K562 (cell line): ENCODE measurements at regions not wholly inside any gene's neighbourhood (a gene's known extent, or its start where the extent isn't known, plus 50 kb on each side); places are given as distances from the start of the nearest gene placed in this dataset.

Experiments
- ATAC-seq: fragments of 200-7000 bp; cut with Tn5 transposase; 3 replicates; pipeline ENCODE4 v1.9.1; 2020; ENCODE audit warnings: moderate library complexity
- BruUV-seq: library from RNA; stranded (reverse); fragments of 400-500 nt; replicated peaks from 2 replicates; lab custom pipeline; 2021; lab: Mats Ljungman, UMichigan
- CTCF ChIA-PET: fragments of 300-600 bp; formaldehyde crosslinking; extraction: SDS; loops from one replicate; lab custom pipeline; 2021; ENCODE audit warnings: low intra/inter-chr PET ratio; lab: Yijun Ruan, JAX
- POLR2A ChIA-PET: fragments of 300-600, 350-650 bp; sonication (Branson Sonifier 250); formaldehyde crosslinking; extraction: SDS; loops from one replicate; lab custom pipeline; 2021; ENCODE audit warnings: antibody characterized with exemption, inconsistent platforms; lab: Yijun Ruan, JAX
- DNase-seq, 4 experiments: peaks; one replicate each; pipeline versions ENCODE4 v3.0.0 to v3.0.0-alpha.2; 2011 to 2018; ENCODE audit warnings: low spot score in 3 of 4, mixed read lengths in 3 of 4; ENCODE audit errors: extremely low read depth in 1 of 4
- FAIRE-seq: peaks from 2 replicates; lab custom pipeline; 2011; peaks lifted over from hg19 to GRCh38; lab: Jason Lieb, UNC
- H2AFZ ChIP-seq: 2 replicates; pipeline ENCODE4 v1.6.0; 2011; ENCODE audit warnings: low read depth, low read length, control low read depth, inconsistent platforms
- H3K27ac ChIP-seq: fragments of 200-600 bp; 3 replicates; pipeline ENCODE4 v1.8.0; 2011; ENCODE audit warnings: low read depth, mild to moderate bottlenecking, control low read depth, inconsistent platforms, low read length, moderate library complexity, mixed read lengths; ENCODE audit errors: extremely low read depth
- H3K27me3 ChIP-seq, 2 experiments: fragments of 300-600 bp in 1 of 2; 2 replicates in 1 of 2; 3 replicates in 1 of 2; pipeline versions ENCODE4 v1.6.0 to v1.8.0; 2011; ENCODE audit warnings: inconsistent platforms in 2 of 2, low read length in 2 of 2, mild to moderate bottlenecking in 1 of 2, mixed read lengths in 1 of 2, moderate library complexity in 1 of 2; ENCODE audit not compliant: control insufficient read depth in 2 of 2, insufficient read depth in 2 of 2
- H3K36me3 ChIP-seq: fragments of 300-600 bp; 3 replicates; pipeline ENCODE4 v1.8.0; 2011; ENCODE audit warnings: mild to moderate bottlenecking, low read length, inconsistent platforms; ENCODE audit not compliant: control insufficient read depth, insufficient read depth
- H3K4me1 ChIP-seq, 2 experiments: fragments of 200-600 bp in 1 of 2; replicated peaks in 1 of 2; 2 replicates in 1 of 2; 3 replicates in 1 of 2; pipeline versions ENCODE4 v1.5.1 to v1.8.0; 2011; ENCODE audit warnings: inconsistent platforms in 2 of 2, low read length in 2 of 2, mild to moderate bottlenecking in 1 of 2, mixed read lengths in 1 of 2, moderate library complexity in 1 of 2; ENCODE audit not compliant: control insufficient read depth in 2 of 2, insufficient read depth in 2 of 2
- H3K4me2 ChIP-seq: 2 replicates; pipeline ENCODE4 v1.6.1; 2011; ENCODE audit warnings: low read length, control low read depth, inconsistent platforms, mixed read lengths; ENCODE audit not compliant: insufficient read depth
- H3K4me3 ChIP-seq: fragments of 200-600 bp; sonication (generic), shearing (Covaris generic); 2 replicates; pipeline ENCODE4 v1.5.1; 2016; ENCODE audit warnings: control low read depth, inconsistent platforms
- H3K79me2 ChIP-seq: fragments of 200-600 bp; 3 replicates; pipeline ENCODE4 v1.8.0; 2011; ENCODE audit warnings: low read length, inconsistent platforms; ENCODE audit not compliant: control insufficient read depth, insufficient read depth
- H3K9ac ChIP-seq, 2 experiments: 2 replicates each; pipeline versions ENCODE4 v1.6.0 to v1.6.1; 2011; ENCODE audit warnings: low read depth in 2 of 2, low read length in 2 of 2, control low read depth in 1 of 2, inconsistent platforms in 1 of 2, mild to moderate bottlenecking in 1 of 2, mixed read lengths in 1 of 2; ENCODE audit not compliant: insufficient read depth in 1 of 2
- H3K9me1 ChIP-seq: one replicate; pipeline ENCODE4 v1.6.0; 2011; ENCODE audit warnings: inconsistent platforms, mild to moderate bottlenecking, low read length, moderate library complexity; ENCODE audit not compliant: control insufficient read depth, insufficient read depth
- H3K9me3 ChIP-seq: replicated peaks from 2 replicates; pipeline ENCODE4 v1.5.1; 2011; ENCODE audit warnings: low read depth, low read length, inconsistent platforms; ENCODE audit not compliant: control insufficient read depth, insufficient read depth
- H4K20me1 ChIP-seq: replicated peaks from 2 replicates; pipeline ENCODE4 v1.6.1; 2011; ENCODE audit warnings: low read length, inconsistent platforms, mixed read lengths; ENCODE audit not compliant: control insufficient read depth, insufficient read depth
- CREB1 ChIP-seq, 2 experiments: sonication (generic) in 1 of 2; formaldehyde crosslinking in 1 of 2; IDR thresholded peaks; 2 replicates each; pipeline versions ENCODE4 v1.6.1 to v1.8.0; 2012 to 2022; ENCODE audit warnings: inconsistent platforms in 1 of 2, mild to moderate bottlenecking in 1 of 2, missing genetic modification reagents in 1 of 2, moderate library complexity in 1 of 2
- DIDO1 ChIP-seq: fragments of 450-650 bp; IDR thresholded peaks from 2 replicates; pipeline ENCODE4 v1.6.1; 2016; ENCODE audit warnings: low read depth, missing biosample characterization, missing genetic modification characterization
- DMBX1 ChIP-seq: fragments of 250-450 bp; sonication (Bioruptor Pico); IDR thresholded peaks from 2 replicates; pipeline ENCODE4 v1.8.0; 2022; ENCODE audit warnings: inconsistent platforms, mild to moderate bottlenecking, moderate library complexity, borderline replicate concordance
- ELF4 ChIP-seq: fragments of 450-650 bp; formaldehyde crosslinking; IDR thresholded peaks from 2 replicates; pipeline ENCODE4 v1.4.0; 2022; ENCODE audit warnings: missing genetic modification characterization
- IFI16 ChIP-seq: fragments of 250-450 bp; sonication (Bioruptor Pico); IDR thresholded peaks from 2 replicates; pipeline ENCODE4 v2.1.2; 2022; ENCODE audit warnings: mild to moderate bottlenecking, inconsistent platforms
- MIER1 ChIP-seq: fragments of 450-650 bp; IDR thresholded peaks from 2 replicates; pipeline ENCODE4 v1.6.1; 2016; ENCODE audit warnings: antibody characterized with exemption, mild to moderate bottlenecking, low read depth
- MXI1 ChIP-seq: IDR thresholded peaks from 2 replicates; pipeline ENCODE4 v1.6.1; 2011; ENCODE audit warnings: low read depth, mild to moderate bottlenecking, improper control_type of control experiment, low read length
- RBM25 ChIP-seq: fragments of 200-400 bp; formaldehyde crosslinking; IDR thresholded peaks from 2 replicates; pipeline ENCODE4 v1.6.1; 2018; ENCODE audit warnings: low read length, low read depth, moderate library complexity; ENCODE audit not compliant: severe bottlenecking
- SNIP1 ChIP-seq: fragments of 450-650 bp; IDR thresholded peaks from 2 replicates; pipeline ENCODE4 v1.7.1; 2017; ENCODE audit warnings: low read depth, mild to moderate bottlenecking
- WGBS: fragments of 100-300 bp; shearing (Covaris generic); methylation state at CpG from one replicate; pipeline ENCODE4 v1.1.6; 2016; ENCODE audit warnings: low coverage, mixed read lengths; ENCODE audit not compliant: insufficient coverage; ENCODE audit errors: missing lambda C conversion rate; 5-methylcytosine and 5-hydroxymethylcytosine counted together
- in situ Hi-C: fragments of 300-500 bp; cut with MboI; formaldehyde crosslinking; loops from 4 replicates; pipeline ENCODE4 v1.15.0; 2018; ENCODE audit warnings: inconsistent platforms, mixed read lengths
- intact Hi-C: fragments of 100-400 bp; cut with micrococcal nuclease; formaldehyde crosslinking; loops from 2 replicates; pipeline ENCODE4 v1.14.2; 2022
- TF ChIP-seq, protein P1 (sequence below): sonication (generic); formaldehyde crosslinking; IDR thresholded peaks from 2 replicates; pipeline ENCODE4 v1.8.1; 2023; ENCODE audit warnings: mild to moderate bottlenecking, missing genetic modification reagents
- TF ChIP-seq, protein P2 (sequence below): IDR thresholded peaks from 2 replicates; pipeline ENCODE4 v1.6.1; 2016; ENCODE audit warnings: missing genetic modification characterization, missing compliant biosample characterization
- TF ChIP-seq, protein P3 (sequence below): fragments of 250-450 bp; sonication (Bioruptor Pico); IDR thresholded peaks from 2 replicates; pipeline ENCODE4 v1.6.1; 2021; ENCODE audit warnings: mild to moderate bottlenecking
- TF ChIP-seq, protein P4 (sequence below): fragments of 450-650 bp; formaldehyde crosslinking; IDR thresholded peaks from 2 replicates; pipeline ENCODE4 v1.4.0; 2022; ENCODE audit warnings: missing genetic modification characterization
- TF ChIP-seq, protein P5 (sequence below): sonication (generic); formaldehyde crosslinking; IDR thresholded peaks from 2 replicates; pipeline ENCODE4 v1.8.0; 2022; ENCODE audit warnings: mild to moderate bottlenecking, missing genetic modification reagents, borderline replicate concordance

DNA sequence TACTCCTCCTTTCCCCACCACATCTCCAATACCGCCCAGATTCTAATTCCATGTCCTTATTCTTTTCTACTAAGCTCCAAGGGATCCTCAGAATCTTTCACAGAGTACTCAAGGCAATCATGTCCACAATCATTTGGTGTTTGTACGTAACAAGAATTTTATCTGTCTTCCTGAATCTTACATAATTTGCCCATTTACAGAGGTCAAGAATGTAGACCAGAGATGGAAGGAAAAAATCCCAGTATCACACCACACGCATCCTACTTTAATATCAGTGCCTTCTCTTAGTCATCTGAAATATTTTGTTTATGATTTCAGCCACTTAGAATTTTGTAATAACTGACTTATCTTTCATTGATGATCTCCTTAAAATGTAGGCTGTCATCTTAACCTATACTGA is 366.0 kb upstream of the LRRC7 start (continued):
- TF ChIP-seq, protein P1, sequence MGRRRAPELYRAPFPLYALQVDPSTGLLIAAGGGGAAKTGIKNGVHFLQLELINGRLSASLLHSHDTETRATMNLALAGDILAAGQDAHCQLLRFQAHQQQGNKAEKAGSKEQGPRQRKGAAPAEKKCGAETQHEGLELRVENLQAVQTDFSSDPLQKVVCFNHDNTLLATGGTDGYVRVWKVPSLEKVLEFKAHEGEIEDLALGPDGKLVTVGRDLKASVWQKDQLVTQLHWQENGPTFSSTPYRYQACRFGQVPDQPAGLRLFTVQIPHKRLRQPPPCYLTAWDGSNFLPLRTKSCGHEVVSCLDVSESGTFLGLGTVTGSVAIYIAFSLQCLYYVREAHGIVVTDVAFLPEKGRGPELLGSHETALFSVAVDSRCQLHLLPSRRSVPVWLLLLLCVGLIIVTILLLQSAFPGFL, result no peak
- TF ChIP-seq, protein P2, sequence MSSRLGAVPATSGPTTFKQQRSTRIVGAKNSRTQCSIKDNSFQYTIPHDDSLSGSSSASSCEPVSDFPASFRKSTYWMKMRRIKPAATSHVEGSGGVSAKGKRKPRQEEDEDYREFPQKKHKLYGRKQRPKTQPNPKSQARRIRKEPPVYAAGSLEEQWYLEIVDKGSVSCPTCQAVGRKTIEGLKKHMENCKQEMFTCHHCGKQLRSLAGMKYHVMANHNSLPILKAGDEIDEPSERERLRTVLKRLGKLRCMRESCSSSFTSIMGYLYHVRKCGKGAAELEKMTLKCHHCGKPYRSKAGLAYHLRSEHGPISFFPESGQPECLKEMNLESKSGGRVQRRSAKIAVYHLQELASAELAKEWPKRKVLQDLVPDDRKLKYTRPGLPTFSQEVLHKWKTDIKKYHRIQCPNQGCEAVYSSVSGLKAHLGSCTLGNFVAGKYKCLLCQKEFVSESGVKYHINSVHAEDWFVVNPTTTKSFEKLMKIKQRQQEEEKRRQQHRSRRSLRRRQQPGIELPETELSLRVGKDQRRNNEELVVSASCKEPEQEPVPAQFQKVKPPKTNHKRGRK, result no peak
- TF ChIP-seq RBM25, result no peak
- TF ChIP-seq, all 486 proteins: peak for 0

DNA sequence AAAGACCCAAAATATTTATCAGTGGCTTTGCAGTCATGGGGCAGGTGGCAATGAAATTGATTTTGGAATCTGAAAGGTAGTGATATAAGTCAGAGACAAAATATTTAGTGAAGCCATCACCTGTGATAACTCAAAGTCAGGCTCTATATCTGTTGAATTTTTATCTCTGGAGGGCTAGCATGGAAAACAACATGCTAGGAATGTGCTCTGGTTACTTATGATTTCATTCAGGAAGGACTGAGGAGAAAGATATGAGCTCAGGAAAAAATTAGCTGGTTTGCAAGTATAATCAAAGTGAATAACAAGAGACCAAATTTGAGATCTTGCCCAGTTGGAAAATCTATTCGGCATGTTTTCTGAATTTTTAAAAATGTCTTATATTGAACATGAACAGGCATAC is 364.6 kb upstream of the LRRC7 start:
- Histone ChIP-seq H3K9me3 (peaks cover 2% of the 10 kb centered on the region; the same call in 1 of the 2 replicates), H3K36me3 (no peaks in the 10 kb centered on the region), H2AFZ (no peak overlapping the region), H3K27ac (no peak overlapping the region), H4K20me1 (no peaks in the 10 kb centered on the region), H3K4me3 (no peak overlapping the region), H3K4me1 (no peaks in the 10 kb centered on the region), H3K9me1 (no peaks in the 10 kb centered on the region), H3K27me3 (no peaks in the 10 kb centered on the region), H3K79me2 (no peaks in the 10 kb centered on the region), H3K9ac (no peak overlapping the region), H3K4me2 (no peak overlapping the region)
- intact Hi-C loops (no loop called here), in situ Hi-C loops (no loop called here)
- POLR2A ChIA-PET, result no interaction called here
- DNase-seq (no peak), FAIRE-seq (no peak), ATAC-seq (no peak)
- CTCF ChIA-PET, result no interaction called here
- TF ChIP-seq MXI1, result no peak
- TF ChIP-seq DIDO1 (tag), result no peak
- no peak for TF ChIP-seq DMBX1 (CRISPR knock-in tag)
- TF ChIP-seq ELF4 (CRISPR knock-in tag), result no peak
- TF ChIP-seq, protein P3, sequence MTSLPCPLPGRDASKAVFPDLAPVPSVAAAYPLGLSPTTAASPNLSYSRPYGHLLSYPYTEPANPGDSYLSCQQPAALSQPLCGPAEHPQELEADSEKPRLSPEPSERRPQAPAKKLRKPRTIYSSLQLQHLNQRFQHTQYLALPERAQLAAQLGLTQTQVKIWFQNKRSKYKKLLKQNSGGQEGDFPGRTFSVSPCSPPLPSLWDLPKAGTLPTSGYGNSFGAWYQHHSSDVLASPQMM (CRISPR knock-in tag), result no peak
- TF ChIP-seq, protein P4, sequence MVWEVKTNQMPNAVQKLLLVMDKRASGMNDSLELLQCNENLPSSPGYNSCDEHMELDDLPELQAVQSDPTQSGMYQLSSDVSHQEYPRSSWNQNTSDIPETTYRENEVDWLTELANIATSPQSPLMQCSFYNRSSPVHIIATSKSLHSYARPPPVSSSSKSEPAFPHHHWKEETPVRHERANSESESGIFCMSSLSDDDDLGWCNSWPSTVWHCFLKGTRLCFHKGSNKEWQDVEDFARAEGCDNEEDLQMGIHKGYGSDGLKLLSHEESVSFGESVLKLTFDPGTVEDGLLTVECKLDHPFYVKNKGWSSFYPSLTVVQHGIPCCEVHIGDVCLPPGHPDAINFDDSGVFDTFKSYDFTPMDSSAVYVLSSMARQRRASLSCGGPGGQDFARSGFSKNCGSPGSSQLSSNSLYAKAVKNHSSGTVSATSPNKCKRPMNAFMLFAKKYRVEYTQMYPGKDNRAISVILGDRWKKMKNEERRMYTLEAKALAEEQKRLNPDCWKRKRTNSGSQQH, result no peak
- TF ChIP-seq SNIP1, result no peak
- TF ChIP-seq IFI16, result no peak
- TF ChIP-seq RBM25, result no peak
- TF ChIP-seq CREB1 (IDR thresholded peaks at IDR 0.05), result no peak
- TF ChIP-seq CREB1 (CRISPR knock-in tag; IDR thresholded peaks at IDR 0.05), result no peak
- TF ChIP-seq, protein P5, sequence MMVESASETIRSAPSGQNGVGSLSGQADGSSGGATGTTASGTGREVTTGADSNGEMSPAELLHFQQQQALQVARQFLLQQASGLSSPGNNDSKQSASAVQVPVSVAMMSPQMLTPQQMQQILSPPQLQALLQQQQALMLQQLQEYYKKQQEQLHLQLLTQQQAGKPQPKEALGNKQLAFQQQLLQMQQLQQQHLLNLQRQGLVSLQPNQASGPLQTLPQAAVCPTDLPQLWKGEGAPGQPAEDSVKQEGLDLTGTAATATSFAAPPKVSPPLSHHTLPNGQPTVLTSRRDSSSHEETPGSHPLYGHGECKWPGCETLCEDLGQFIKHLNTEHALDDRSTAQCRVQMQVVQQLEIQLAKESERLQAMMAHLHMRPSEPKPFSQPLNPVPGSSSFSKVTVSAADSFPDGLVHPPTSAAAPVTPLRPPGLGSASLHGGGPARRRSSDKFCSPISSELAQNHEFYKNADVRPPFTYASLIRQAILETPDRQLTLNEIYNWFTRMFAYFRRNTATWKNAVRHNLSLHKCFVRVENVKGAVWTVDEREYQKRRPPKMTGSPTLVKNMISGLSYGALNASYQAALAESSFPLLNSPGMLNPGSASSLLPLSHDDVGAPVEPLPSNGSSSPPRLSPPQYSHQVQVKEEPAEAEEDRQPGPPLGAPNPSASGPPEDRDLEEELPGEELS (CRISPR knock-in tag), result no peak
- no peak for TF ChIP-seq MIER1
- WGBS, result 0% methylated on average over 1 of the region's 1 CpG
- no TSS peak for BruUV-seq
